Testis (tissue), 2 donors: ENCODE measurements at regions not wholly inside any gene's neighbourhood (a gene's known extent, or its start where the extent isn't known, plus 50 kb on each side); places are given as distances from the start of the nearest gene placed in this dataset.

Source experiments
- CTCF ChIP-seq, 3 experiments: fragments of 450-650 bp in 2 of 3; fragments of 200-600 bp in 1 of 3; sonication (generic) in 1 of 3; IDR thresholded peaks; one replicate each; pipeline ENCODE4 v1.5.1; 2016 to 2019; ENCODE audit warnings: antibody characterized with exemption in 3 of 3, mild to moderate bottlenecking in 2 of 3, moderate library complexity in 1 of 3
- POLR2A ChIP-seq: fragments of 450-650 bp; IDR thresholded peaks from one replicate; pipeline ENCODE4 v1.6.1; 2017; ENCODE audit warnings: antibody characterized with exemption, mild to moderate bottlenecking, moderate library complexity

GRCh38 chr6:115629415-115629814 lies 431.3 kb downstream of the FRK start:
- TF ChIP-seq CTCF (IDR thresholded peaks at IDR 0.05) (no peak), POLR2A (no peak)
